NB4 (cell line): ENCODE measurements at regions not wholly inside any gene's neighbourhood (a gene's known extent, or its start where the extent isn't known, plus 50 kb on each side); places are given as distances from the start of the nearest gene placed in this dataset.

Source experiments
- CTCF ChIP-seq: IDR thresholded peaks from one replicate; pipeline ENCODE4 v1.5.1; 2012; ENCODE audit warnings: low read depth, low read length
- MAX ChIP-seq: IDR thresholded peaks from 2 replicates; pipeline ENCODE4 v1.6.1; 2011; ENCODE audit warnings: low read depth, low read length
- POLR2A ChIP-seq: IDR thresholded peaks from 2 replicates; pipeline ENCODE4 v1.6.1; 2011; ENCODE audit warnings: mild to moderate bottlenecking; ENCODE audit not compliant: insufficient read length; ENCODE audit errors: extremely low read depth

GRCh38 chr9:109875495-109876129 lies 95.6 kb downstream of the PALM2AKAP2 start:
- TF ChIP-seq CTCF = no peak
- TF ChIP-seq POLR2A = no peak
- no peak for TF ChIP-seq MAX
